K562 (cell line): ENCODE measurements at regions not wholly inside any gene's neighbourhood (a gene's known extent, or its start where the extent isn't known, plus 50 kb on each side); places are given as distances from the start of the nearest gene placed in this dataset.

ENCODE experiments used
- ATAC-seq: fragments of 200-7000 bp; cut with Tn5 transposase; 3 replicates; pipeline ENCODE4 v1.9.1; 2020; ENCODE audit warnings: moderate library complexity
- BruUV-seq: library from RNA; stranded (reverse); fragments of 400-500 nt; replicated peaks from 2 replicates; lab custom pipeline; 2021; lab: Mats Ljungman, UMichigan
- CTCF ChIA-PET: fragments of 300-600 bp; formaldehyde crosslinking; extraction: SDS; loops from one replicate; lab custom pipeline; 2021; ENCODE audit warnings: low intra/inter-chr PET ratio; lab: Yijun Ruan, JAX
- POLR2A ChIA-PET: fragments of 300-600, 350-650 bp; sonication (Branson Sonifier 250); formaldehyde crosslinking; extraction: SDS; loops from one replicate; lab custom pipeline; 2021; ENCODE audit warnings: antibody characterized with exemption, inconsistent platforms; lab: Yijun Ruan, JAX
- DNase-seq, 4 experiments: peaks; one replicate each; pipeline versions ENCODE4 v3.0.0 to v3.0.0-alpha.2; 2011 to 2018; ENCODE audit warnings: low spot score in 3 of 4, mixed read lengths in 3 of 4; ENCODE audit errors: extremely low read depth in 1 of 4
- FAIRE-seq: peaks from 2 replicates; lab custom pipeline; 2011; peaks lifted over from hg19 to GRCh38; lab: Jason Lieb, UNC
- H2AFZ ChIP-seq: 2 replicates; pipeline ENCODE4 v1.6.0; 2011; ENCODE audit warnings: low read depth, low read length, control low read depth, inconsistent platforms
- H3K27ac ChIP-seq: fragments of 200-600 bp; 3 replicates; pipeline ENCODE4 v1.8.0; 2011; ENCODE audit warnings: low read depth, mild to moderate bottlenecking, control low read depth, inconsistent platforms, low read length, moderate library complexity, mixed read lengths; ENCODE audit errors: extremely low read depth
- H3K27me3 ChIP-seq, 2 experiments: fragments of 300-600 bp in 1 of 2; 2 replicates in 1 of 2; 3 replicates in 1 of 2; pipeline versions ENCODE4 v1.6.0 to v1.8.0; 2011; ENCODE audit warnings: inconsistent platforms in 2 of 2, low read length in 2 of 2, mild to moderate bottlenecking in 1 of 2, mixed read lengths in 1 of 2, moderate library complexity in 1 of 2; ENCODE audit not compliant: control insufficient read depth in 2 of 2, insufficient read depth in 2 of 2
- H3K36me3 ChIP-seq: fragments of 300-600 bp; 3 replicates; pipeline ENCODE4 v1.8.0; 2011; ENCODE audit warnings: mild to moderate bottlenecking, low read length, inconsistent platforms; ENCODE audit not compliant: control insufficient read depth, insufficient read depth
- H3K4me1 ChIP-seq, 2 experiments: fragments of 200-600 bp in 1 of 2; replicated peaks in 1 of 2; 2 replicates in 1 of 2; 3 replicates in 1 of 2; pipeline versions ENCODE4 v1.5.1 to v1.8.0; 2011; ENCODE audit warnings: inconsistent platforms in 2 of 2, low read length in 2 of 2, mild to moderate bottlenecking in 1 of 2, mixed read lengths in 1 of 2, moderate library complexity in 1 of 2; ENCODE audit not compliant: control insufficient read depth in 2 of 2, insufficient read depth in 2 of 2
- H3K4me2 ChIP-seq: 2 replicates; pipeline ENCODE4 v1.6.1; 2011; ENCODE audit warnings: low read length, control low read depth, inconsistent platforms, mixed read lengths; ENCODE audit not compliant: insufficient read depth
- H3K4me3 ChIP-seq: fragments of 200-600 bp; sonication (generic), shearing (Covaris generic); 2 replicates; pipeline ENCODE4 v1.5.1; 2016; ENCODE audit warnings: control low read depth, inconsistent platforms
- H3K79me2 ChIP-seq: fragments of 200-600 bp; 3 replicates; pipeline ENCODE4 v1.8.0; 2011; ENCODE audit warnings: low read length, inconsistent platforms; ENCODE audit not compliant: control insufficient read depth, insufficient read depth
- H3K9ac ChIP-seq, 2 experiments: 2 replicates each; pipeline versions ENCODE4 v1.6.0 to v1.6.1; 2011; ENCODE audit warnings: low read depth in 2 of 2, low read length in 2 of 2, control low read depth in 1 of 2, inconsistent platforms in 1 of 2, mild to moderate bottlenecking in 1 of 2, mixed read lengths in 1 of 2; ENCODE audit not compliant: insufficient read depth in 1 of 2
- H3K9me1 ChIP-seq: one replicate; pipeline ENCODE4 v1.6.0; 2011; ENCODE audit warnings: inconsistent platforms, mild to moderate bottlenecking, low read length, moderate library complexity; ENCODE audit not compliant: control insufficient read depth, insufficient read depth
- H3K9me3 ChIP-seq: replicated peaks from 2 replicates; pipeline ENCODE4 v1.5.1; 2011; ENCODE audit warnings: low read depth, low read length, inconsistent platforms; ENCODE audit not compliant: control insufficient read depth, insufficient read depth
- H4K20me1 ChIP-seq: replicated peaks from 2 replicates; pipeline ENCODE4 v1.6.1; 2011; ENCODE audit warnings: low read length, inconsistent platforms, mixed read lengths; ENCODE audit not compliant: control insufficient read depth, insufficient read depth
- ETS2 ChIP-seq: IDR thresholded peaks from 2 replicates; pipeline ENCODE4 v1.6.1; 2016; ENCODE audit warnings: borderline replicate concordance, missing genetic modification characterization, mild to moderate bottlenecking, moderate library complexity, missing compliant biosample characterization; ENCODE audit not compliant: poor library complexity, severe bottlenecking
- GTF2E2 ChIP-seq: fragments of 200-800 bp; sonication (Bioruptor generic); IDR thresholded peaks from 2 replicates; pipeline ENCODE4 v1.6.1; 2016; ENCODE audit warnings: missing genetic modification characterization, missing compliant biosample characterization
- HMG20B ChIP-seq: fragments of 250-450 bp; sonication (Bioruptor Pico); IDR thresholded peaks from 2 replicates; pipeline ENCODE4 v1.5.0; 2021; ENCODE audit warnings: mild to moderate bottlenecking
- MEIS2 ChIP-seq: fragments of 450-650 bp; IDR thresholded peaks from 2 replicates; pipeline ENCODE4 v1.6.1; 2014; ENCODE audit warnings: mild to moderate bottlenecking; ENCODE audit not compliant: partially characterized antibody
- ZFPM2 ChIP-seq: fragments of 250-450 bp; sonication (Bioruptor Pico); IDR thresholded peaks from 2 replicates; pipeline ENCODE4 v1.5.1; 2022; ENCODE audit warnings: mild to moderate bottlenecking
- ZFX ChIP-seq: sonication (generic); formaldehyde crosslinking; IDR thresholded peaks from 2 replicates; pipeline ENCODE4 v1.8.0; 2022; ENCODE audit warnings: mild to moderate bottlenecking, missing genetic modification reagents, moderate library complexity
- ZNF224 ChIP-seq: sonication (generic); formaldehyde crosslinking; IDR thresholded peaks from 2 replicates; pipeline ENCODE4 v1.8.0; 2022; ENCODE audit warnings: mild to moderate bottlenecking, missing genetic modification reagents
- ZNF561 ChIP-seq: fragments of 450-650 bp; formaldehyde crosslinking; conservative IDR thresholded peaks from 2 replicates; pipeline ENCODE4 v1.4.0; 2020; ENCODE audit warnings: mild to moderate bottlenecking, moderate library complexity
- ZNF584 ChIP-seq: fragments of 200-800 bp; sonication (Bioruptor generic); IDR thresholded peaks from 2 replicates; pipeline ENCODE4 v1.6.1; 2016; ENCODE audit warnings: low read depth, mild to moderate bottlenecking, missing genetic modification characterization, missing compliant biosample characterization
- WGBS: fragments of 100-300 bp; shearing (Covaris generic); methylation state at CpG from one replicate; pipeline ENCODE4 v1.1.6; 2016; ENCODE audit warnings: low coverage, mixed read lengths; ENCODE audit not compliant: insufficient coverage; ENCODE audit errors: missing lambda C conversion rate; 5-methylcytosine and 5-hydroxymethylcytosine counted together
- in situ Hi-C: fragments of 300-500 bp; cut with MboI; formaldehyde crosslinking; loops from 4 replicates; pipeline ENCODE4 v1.15.0; 2018; ENCODE audit warnings: inconsistent platforms, mixed read lengths
- intact Hi-C: fragments of 100-400 bp; cut with micrococcal nuclease; formaldehyde crosslinking; loops from 2 replicates; pipeline ENCODE4 v1.14.2; 2022

DNA sequence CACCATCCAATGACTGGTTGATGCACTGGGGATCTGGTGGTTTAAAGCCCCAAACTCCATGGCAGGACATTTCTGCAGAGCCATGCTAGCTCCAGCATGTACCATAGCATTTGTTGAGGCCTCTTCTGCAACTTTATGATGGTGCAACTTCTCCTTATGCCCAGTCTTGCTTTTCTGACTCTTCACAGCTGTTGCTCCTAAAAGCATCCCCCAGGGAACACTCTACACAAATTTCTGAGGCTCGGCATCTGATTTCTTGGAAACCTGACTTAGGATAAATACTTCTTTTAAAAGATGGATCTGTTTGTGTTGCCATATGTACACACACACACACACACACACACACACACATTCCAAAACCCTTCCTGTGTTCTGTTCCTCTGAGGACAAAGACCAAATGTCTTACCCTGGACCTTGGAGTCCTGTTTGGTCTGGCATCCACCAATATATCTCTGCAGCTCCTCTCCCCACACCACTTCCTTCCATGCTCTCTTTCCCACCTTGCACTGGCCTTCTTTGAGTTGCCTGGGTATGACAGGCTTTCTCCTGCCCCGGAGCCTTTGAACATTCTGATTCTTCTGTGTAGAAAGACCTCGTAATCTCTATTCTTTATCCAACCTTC is 388.5 kb upstream of the ZNF507 start:
- Histone ChIP-seq H3K79me2 (no peaks in the 10 kb centered on the region), H3K4me2 (no peak overlapping the region), H3K27ac (no peak overlapping the region), H3K9me1 (no peaks in the 10 kb centered on the region), H3K4me1 (no peaks in the 10 kb centered on the region; a peak in 1 of 5 replicates), H3K27me3 (peaks cover 8 to 15% of the 10 kb centered on the region in 2 experiments; a peak in 3 of 5 replicates), H3K4me3 (no peak overlapping the region), H4K20me1 (0 out of 2 replicates have a peak, but pooled peaks cover 2% of the 10 kb centered on the region), H3K9me3 (no peaks in the 10 kb centered on the region), H2AFZ (no peak overlapping the region), H3K36me3 (no peaks in the 10 kb centered on the region), H3K9ac (no peak overlapping the region)
- DNase-seq (no peak), ATAC-seq (no peak), FAIRE-seq (no peak)
- no TSS peak for BruUV-seq
- ChIA-PET POLR2A (no interaction called here), CTCF (no interaction called here)
- WGBS, result 0% methylated on average over 3 of the region's 3 CpGs
- in situ Hi-C loops (no loop called here), intact Hi-C loops (no loop called here)
- TF ChIP-seq ZFX (CRISPR knock-in tag) (no peak), ZNF584 (CRISPR knock-in tag) (no peak), ZNF224 (CRISPR knock-in tag) (no peak), ETS2 (tag) (no peak), ZFPM2 (no peak), HMG20B (CRISPR knock-in tag) (no peak), MEIS2 (no peak), ZNF561 (CRISPR knock-in tag) (no peak), GTF2E2 (tag) (no peak)
